GF-D8 (cell line): ENCODE measurements at regions not wholly inside any gene's neighbourhood (a gene's known extent, or its start where the extent isn't known, plus 50 kb on each side); places are given as distances from the start of the nearest gene placed in this dataset.
"Not testable (repeated sequence)": the region's sequence is repeated elsewhere in the genome, so short reads cannot be mapped to it uniquely, and the experiment has no call there.

Source experiments
- DNase-seq: peaks from one replicate; lab custom pipeline; 2025; lab: John Stamatoyannopoulos, UW

DNA sequence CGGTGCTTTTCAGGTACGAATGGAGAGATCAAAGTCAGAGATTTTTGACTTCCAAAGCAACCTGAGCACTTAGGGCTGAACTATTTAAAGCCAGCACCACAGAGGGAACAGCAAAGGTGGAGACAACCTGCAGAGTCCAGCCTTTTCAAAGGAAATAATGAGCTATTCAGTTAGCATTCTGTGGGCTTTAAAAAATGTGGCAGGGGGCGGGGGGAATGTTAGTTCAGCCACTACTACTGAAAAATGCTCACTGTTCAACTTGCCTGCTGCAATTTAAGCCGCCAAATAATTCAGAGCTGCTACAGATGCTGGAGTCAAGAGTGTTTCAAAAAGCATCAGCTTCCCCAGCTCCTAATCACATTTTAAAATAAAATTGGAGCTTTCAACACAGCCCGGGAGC is 473.3 kb upstream of the PLXNA2 start:
- DNase-seq, result no peak

- no peak for DNase-seq
Observed at GRCh38 chr1:208722592-208722991, 478.4 kb upstream of the PLXNA2 start.

DNA sequence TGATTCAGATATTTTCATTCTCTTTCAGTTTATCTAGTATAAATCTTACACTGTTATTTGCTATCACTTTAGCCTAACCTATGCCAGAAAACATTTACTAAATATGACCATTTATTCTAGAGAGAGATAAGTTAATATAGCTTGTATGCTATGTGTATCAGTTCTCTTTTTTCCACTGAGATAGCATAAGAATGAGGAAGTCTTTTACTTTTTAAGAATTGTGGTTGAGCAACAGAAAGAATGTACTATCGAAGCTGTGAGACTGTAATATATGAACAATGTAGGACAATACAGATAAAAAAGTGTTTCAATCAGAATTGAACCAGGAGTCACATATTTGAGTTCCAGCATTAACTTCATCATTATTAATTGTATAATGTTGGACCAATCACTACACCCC is 479.9 kb upstream of the PLXNA2 start:
- no peak for DNase-seq

- no peak for DNase-seq
Observed at GRCh38 chr1:208728815-208729214, 484.6 kb upstream of the PLXNA2 start.

DNA sequence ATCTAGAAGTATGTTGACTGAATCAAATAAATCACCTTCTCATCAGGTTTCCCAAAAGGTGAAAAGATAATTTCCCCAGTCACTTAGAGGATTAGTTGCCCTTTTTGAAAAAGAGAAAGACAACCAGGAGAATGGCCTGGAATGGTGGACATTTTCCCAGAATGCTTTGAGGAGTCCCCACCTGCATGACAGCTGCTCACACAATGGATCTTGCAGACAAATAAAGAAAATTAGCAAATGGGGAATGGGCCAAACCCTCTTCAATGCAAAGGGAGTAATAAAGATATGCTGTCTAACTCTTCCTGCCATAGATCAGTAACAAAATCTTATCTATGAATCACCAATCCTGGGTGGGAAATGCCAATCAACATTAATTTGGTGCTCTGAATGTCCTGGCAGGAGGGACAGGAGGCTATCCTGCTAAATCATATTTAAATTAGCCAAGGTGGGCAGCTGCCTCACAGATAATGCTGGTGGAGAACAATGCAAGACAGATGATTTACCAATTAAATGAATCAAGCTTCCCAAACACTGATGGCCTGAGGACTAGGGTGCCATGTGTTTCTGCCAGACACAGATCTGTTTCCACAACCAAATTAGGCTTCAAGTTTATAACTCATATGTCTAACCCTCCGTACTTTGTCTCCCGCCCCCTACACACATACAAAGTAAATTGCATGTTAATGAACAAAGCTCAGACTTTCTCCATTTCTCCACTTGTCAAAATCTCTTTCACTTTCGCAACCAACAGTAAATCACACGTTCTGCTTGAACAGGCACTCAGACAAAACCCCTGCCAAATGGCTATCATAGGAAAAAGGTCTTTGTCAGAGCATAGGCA is 488.0 kb upstream of the PLXNA2 start:
- no peak for DNase-seq

GRCh38 chr1:208737161-208737560 is 493.0 kb upstream of the PLXNA2 start:
- no peak for DNase-seq

- no peak for DNase-seq
Observed at GRCh38 chr1:208737922-208738321, 493.7 kb upstream of the PLXNA2 start.

GRCh38 chr1:208739636-208740035 is 495.5 kb upstream of the PLXNA2 start:
- not testable (repeated sequence) for DNase-seq

- no peak for DNase-seq
Observed at GRCh38 chr1:208741296-208741695, 497.1 kb upstream of the PLXNA2 start.

- no peak for DNase-seq
Observed at GRCh38 chr1:208743361-208743760, 499.2 kb upstream of the PLXNA2 start.

DNA sequence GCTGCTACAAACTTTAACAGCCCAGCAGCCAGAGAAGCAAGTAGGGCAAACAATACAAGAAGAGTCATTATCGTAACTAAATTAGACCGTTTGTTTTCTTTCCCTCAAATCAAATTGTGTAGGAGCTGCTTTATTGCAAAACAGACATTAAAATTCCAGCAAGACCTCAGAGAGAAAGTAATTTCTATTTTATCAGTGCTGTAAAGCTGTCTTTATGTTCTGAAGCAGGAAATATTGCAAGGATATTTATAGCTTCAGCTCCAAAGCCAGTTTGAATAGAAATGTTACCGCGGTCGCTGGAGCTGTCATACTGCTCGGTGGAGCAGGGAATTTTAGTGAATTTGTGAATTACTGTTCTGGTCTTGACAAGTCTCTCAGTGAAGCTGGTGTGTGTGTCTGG is 503.8 kb upstream of the PLXNA2 start:
- DNase-seq, result no peak

DNA sequence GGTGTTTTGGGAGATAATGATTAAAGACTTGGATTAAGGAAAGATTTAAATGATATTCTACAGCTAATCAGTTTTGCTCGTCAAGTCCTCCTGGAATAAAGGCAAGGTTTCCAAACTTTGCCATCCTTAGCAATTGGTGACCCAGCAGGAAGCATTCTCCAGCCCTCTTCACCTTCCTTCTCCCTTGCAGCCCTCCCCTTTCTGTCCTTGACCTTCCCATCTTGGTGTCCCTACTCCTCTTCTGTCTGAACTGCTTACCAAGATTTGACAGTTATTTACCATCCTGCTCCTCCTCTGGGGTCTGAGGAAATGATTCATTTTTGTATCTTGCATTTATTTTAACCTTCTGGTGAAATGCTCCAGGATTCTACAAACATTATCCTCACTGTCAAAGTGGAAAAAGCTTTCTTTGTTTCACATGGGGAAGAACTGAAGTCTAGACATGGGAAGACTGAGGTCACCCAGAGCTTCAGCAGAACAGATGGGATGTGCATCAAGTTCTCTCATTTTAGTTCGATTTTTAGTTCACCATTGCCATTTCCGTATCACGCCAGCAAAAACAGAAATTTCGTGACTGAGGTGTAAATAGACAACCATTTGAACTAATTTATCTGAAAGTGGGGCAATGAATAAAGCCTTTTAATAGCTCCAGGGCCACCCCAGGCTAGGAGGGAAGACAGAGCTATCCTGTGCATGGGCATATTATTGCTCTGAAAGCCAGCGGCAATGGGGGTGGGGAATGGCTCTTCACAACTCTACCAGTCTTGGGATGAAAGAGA is 504.4 kb upstream of the PLXNA2 start:
- DNase-seq, result no peak

GRCh38 chr1:208756339-208756981 is 512.3 kb upstream of the PLXNA2 start:
- no peak for DNase-seq

GRCh38 chr1:208757846-208758245 is 513.7 kb upstream of the PLXNA2 start:
- no peak for DNase-seq

- no peak for DNase-seq
Observed at GRCh38 chr1:208759255-208759654, 515.1 kb upstream of the PLXNA2 start.

- no peak for DNase-seq
Observed at GRCh38 chr1:208763971-208764370, 519.8 kb upstream of the PLXNA2 start.

GRCh38 chr1:208766832-208767231 is 522.6 kb upstream of the PLXNA2 start:
- DNase-seq, result no peak

GRCh38 chr1:208767816-208768215 is 523.6 kb upstream of the PLXNA2 start:
- DNase-seq, result no peak

- DNase-seq, result no peak
Observed at GRCh38 chr1:208772891-208773290, 528.7 kb upstream of the PLXNA2 start.

GRCh38 chr1:208775841-208776240 is 531.7 kb upstream of the PLXNA2 start:
- DNase-seq, result no peak

GRCh38 chr1:208778417-208778816 is 534.2 kb upstream of the PLXNA2 start:
- DNase-seq, result no peak

DNA sequence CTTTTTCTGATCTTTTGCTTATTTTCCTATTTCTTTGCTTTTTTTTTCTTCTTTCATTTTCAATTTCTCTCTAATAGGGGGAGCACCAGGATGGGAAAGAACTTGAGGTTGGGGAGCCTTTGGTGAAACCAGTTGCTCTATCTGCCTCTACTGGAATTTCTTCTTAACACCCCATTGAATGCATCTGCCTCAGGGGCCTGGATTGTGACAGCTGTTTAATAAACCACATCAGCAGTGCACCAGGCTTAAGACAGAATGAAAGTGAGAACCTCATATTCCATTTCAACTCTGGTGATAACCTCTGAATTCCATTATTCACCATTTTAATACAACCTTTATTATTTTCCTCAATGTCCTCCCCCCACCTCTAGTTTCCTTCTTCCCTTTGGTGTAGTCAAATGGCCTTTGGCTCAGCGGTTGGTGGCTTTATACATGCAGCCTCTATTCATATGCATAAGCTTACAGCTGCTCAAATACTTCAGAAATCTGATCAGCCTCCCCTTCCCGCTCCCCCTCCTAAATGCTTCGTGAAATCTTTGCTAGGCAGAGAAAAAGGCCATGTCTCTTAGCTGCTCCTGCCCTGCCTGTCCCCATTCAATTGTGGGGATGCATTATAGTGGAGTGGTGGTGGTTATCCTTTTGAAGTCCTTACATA is 537.3 kb upstream of the PLXNA2 start:
- DNase-seq, result no peak
